ENCODE measurements at regions not wholly inside any gene's neighbourhood (a gene's known extent, or its start where the extent isn't known, plus 50 kb on each side); places are given as distances from the start of the nearest gene placed in this dataset.

- TF ChIP-seq CTCF (IDR thresholded peaks at IDR 0.05): no peak
- no peak for TF ChIP-seq POLR2A (IDR thresholded peaks at IDR 0.05)
- TF ChIP-seq POLR2AphosphoS5 (IDR thresholded peaks at IDR 0.05): no peak
These were observed 705.3 kb upstream of the CHRM3 start for GRCh38 chr1:238681021-238681420.

All from sigmoid colon (tissue), 4 donors.